ELF-1 (cell line): ENCODE measurements at regions not wholly inside any gene's neighbourhood (a gene's known extent, or its start where the extent isn't known, plus 50 kb on each side); places are given as distances from the start of the nearest gene placed in this dataset.

Source experiments
- DNase-seq: peaks from one replicate; pipeline ENCODE4 v3.0.0-alpha.2; 2016; ENCODE audit warnings: low read depth, low spot score

DNA sequence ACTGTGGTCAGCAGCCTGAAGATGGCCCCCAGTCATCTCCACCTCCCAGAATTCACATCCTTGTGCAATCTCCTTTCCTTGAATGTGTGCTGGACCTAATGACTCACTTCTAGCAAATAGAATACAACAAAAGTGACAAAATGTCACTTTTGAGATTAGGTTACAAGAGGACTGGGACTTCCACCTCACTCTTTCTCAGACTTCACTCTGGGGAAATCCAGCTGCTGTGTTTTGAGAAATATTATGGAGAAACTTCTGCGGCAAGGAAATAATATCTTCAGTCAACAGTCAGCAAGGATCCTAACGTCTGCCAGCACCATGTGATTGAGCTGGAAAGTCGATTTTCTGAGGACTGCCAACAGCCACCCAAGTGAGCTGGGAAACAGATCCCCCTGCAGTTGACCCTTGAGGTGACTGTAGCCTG, 70.5 kb upstream of the GADD45A start:
- no peak for DNase-seq

DNA sequence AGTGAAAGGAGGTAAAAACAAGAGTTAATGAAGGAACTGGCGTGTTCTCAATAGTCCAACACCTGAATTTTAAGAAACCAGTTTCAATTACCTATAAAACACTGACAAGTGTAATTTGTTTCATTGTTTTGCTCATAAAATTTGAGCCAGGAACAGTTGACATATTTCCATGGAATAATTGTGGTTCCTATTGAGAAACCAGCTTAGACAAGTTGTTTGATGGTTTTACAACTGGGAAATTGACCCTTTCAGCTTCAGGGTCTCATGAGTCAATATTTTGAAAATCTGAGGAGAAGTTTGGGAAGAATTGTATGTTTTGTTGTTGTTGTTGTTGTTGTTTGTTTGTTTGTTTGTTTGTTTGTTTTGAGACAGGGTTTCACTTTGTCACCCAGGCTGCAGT, 69.1 kb upstream of the GADD45A start:
- DNase-seq = no peak

DNA sequence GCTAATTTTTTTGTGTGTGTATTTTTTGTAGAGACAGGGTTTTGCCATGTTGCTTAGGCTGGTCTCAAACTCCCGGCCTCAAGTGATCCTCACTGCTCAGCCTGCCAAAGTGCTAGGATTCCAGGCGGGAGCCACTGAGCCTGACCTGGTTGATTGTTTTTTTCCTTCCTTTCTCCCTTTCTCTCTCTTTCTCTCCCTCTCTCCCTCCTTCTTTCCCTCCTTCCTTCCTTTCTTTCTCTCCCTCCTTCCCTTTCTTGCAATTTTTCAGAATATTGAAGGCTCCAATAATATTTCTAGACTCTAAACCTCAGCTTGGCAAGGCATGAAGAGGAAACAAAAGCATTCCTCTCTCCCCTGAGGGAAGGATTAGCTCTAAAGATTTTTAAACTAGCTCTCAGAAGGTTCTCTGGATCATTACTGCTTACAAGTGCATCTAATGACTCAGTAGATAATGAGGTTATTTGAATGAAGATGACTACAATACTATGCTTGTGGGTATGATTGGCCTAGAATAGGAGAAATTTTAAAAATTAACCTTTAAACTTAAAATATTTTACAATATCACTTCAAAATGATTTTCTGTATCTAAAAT, 68.5 kb upstream of the GADD45A start:
- no peak for DNase-seq

DNA sequence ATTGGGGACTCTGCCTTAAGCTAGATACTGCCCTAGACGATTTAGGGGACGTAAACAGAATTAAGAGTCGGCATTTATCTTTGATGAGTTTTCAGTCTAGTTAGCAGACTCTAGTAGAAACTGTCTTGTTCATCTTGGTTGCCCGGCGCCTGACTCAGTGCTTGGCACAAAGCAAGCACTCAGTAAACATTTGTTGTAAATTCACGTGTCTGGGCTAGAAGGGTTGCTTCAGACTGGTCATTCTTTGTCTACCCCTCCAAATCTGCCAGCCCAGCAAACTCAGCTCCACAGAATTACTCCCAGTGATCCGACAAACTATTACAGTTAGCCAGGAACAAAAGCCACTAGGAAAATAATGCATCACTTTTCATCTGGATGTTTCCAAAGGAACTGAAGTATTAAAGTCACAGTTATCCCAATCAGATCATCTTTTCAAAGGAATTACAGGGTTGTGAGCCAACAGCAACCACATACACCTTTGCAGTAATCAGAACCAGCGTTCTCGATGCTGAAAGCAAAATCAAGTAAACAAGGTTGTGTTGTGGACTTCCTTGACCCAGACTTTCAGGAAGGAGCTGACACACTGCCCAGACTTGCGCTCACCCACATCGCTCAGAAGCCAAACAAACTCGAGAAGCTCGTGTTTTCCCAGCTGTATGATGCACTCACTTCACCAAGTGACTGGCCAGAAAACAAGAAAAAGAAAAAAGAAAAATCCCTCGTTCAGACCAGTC, 66.5 kb upstream of the GADD45A start:
- DNase-seq = no peak

DNA sequence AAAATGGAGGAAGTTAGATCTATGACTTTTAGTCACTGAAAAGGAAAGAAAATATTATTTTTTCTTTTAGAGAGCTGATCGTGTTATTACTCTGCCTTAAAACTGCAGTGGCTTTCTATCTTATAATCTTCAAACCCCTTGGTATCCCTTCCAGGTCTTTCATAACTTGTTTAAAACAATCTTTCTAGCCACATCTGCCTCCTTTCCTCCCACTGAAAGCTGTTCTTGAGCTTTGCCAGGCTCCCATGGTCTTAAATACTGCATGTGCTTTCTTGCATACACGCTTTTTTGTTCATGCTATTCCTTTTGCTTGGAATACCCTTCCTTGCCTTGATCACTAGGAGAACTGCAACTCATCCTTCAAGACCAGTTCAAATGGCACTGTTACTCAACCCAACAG, 65.9 kb upstream of the GADD45A start:
- DNase-seq = no peak

DNA sequence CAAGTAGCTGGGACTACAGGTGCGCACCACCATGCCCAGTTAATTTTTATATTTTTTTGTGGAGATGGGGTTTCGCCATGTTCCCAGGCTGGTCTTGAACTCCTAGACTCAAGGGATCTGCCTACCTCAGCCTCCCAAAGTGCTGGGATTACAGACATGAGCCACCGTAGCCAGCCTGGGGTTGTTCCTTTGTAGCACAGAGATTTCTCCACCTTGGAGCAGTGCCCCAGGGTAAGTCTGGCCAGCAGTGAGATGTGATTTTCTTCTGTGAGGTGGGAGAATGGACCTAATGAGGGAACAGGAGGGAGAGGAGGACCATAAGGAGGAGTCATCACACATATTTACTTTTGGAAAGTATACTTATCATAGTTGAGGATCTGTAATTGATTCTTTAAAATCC, 61.1 kb upstream of the GADD45A start:
- no peak for DNase-seq

DNA sequence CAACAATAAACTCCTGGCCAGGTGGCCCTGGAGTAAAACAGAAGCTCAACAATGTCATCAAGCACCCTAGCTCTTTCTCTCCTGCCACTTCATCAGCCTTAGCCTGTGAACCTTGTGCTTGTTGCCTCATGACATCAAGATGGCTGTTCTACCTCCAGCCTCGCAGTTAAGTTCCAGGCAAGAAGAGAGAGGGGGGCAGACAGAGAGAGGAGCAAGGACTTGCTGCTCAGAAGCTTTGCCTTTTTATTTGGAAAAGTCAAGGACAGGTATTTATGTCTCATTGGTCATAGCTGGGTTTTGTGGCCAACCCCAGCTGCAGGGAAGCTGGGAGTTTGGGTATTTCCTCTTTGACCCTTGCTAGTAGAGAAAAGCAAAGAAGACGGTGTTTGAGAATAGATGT, 60.3 kb upstream of the GADD45A start:
- DNase-seq = no peak

DNA sequence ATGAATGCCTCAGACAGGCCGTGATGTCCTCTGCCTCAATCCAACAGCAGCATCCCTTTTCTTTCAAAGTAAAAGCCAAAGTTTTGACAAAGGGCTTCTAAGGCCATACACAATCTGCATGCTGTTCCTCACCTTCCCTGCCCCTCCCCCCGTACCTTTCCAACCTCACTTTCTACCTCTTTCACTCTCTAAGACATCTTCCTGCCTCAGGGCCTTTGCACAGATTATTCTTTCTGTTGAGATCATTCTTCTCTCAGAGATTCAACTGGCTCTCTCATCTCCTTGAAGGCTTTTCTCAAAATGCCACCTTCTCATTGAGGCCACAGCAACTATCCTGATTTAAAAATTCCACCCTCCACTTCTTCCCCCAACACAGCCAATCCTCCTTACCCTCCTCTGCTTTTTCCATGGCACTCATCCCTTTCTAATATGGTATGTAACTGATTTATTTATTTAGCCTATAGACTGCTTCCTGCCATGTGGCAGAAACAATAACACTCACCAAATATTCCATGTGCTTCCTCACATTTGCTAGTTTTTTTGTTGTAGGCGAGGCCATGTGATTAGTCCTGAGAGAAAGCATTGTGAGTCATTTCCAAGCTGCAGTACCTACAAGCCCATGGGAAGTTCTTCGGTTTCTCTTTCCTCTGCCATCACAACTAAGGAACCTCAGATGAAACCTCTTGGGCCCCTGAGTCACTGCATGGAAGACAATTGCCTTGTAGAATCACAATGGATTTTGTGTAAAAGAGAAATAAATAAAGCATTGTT, 58.7 kb upstream of the GADD45A start:
- DNase-seq = no peak

DNA sequence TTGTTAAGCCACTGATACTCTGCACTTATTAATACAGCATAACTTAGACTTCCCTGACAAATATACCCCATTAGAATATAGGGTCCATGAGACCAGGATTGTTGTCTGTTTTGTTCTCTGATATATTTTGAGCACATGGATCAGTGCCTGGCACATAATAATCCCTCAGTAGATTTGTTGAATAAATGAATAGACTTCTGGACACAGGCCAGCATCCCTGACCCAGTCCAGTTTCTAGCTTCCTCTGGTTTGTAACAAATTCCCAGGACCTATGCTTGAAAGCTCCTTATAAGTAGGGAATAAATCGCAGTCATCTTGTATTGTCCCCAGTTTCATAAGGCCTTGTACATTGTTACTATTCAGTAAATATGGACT, 58.2 kb upstream of the GADD45A start:
- DNase-seq = no peak

DNA sequence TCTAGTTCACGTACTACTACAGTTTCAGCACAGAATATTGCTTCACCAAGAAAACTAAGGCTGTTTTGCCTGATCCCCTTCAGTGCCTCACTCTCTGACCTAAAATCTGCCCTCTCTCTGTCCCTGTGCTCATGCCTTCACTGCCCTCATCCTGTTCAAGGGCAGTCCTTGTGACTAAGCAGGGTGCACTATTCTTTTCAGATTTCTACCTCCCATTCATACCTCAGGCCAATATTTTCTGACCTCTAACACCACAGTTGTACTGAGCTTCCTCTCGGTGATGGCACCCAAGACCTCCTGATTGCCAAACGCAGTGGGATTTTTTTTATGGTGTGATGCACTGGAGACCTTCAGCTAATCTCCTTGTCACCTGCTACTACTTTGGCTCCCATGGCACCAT, 57.7 kb upstream of the GADD45A start:
- DNase-seq = no peak

DNA sequence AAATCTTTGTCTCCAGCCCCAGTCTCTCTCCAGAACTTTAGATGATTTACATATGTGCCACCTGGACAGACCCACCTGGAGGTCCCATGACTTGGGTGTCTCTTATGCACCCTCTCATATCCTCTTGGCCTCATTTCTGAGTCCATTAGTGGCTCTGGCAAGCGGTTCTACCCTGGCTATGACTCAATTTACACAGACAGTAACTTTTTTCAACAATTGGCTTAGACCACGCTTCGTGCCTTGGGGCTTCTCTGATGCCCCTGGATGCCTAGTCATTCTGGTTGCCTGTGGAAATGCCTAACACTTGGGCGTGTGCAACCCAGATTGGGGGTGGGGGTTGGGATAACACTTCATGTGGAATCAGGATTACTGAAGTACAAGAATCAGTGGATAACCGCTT, 57.1 kb upstream of the GADD45A start:
- DNase-seq = no peak

DNA sequence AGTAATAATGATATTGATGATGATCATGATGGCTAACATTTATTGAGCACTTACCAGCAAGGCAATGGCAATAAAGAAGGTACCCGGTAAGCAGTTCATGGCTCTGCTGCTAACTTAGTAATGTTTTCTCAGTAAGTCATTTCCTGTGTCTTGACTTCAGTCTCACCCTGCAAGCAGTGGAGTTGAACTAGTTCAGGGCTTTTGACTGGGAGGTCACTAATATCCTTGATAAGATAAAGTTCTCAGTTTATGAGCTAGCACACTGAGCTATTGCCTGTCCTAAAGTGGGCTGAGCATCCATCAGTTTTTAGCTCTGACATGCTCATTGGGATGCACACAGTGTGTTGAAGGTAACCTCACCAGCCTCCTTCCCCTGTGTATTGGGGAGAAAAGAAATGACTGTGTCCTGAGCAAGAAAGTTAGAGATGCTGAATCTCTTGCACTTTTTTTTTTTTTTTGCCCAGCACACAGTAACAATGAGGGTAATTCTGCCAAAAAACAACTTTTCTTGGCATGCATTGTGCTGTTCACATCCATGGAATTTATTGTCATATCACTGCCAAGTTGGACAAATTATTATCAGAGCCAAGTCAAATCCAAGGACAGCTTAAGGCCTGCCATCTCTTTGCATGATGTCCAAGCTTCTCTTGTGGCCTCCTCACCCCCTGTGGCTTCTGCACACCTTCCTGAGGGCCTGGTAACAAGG, 55.5 kb upstream of the GADD45A start:
- DNase-seq = no peak

DNA sequence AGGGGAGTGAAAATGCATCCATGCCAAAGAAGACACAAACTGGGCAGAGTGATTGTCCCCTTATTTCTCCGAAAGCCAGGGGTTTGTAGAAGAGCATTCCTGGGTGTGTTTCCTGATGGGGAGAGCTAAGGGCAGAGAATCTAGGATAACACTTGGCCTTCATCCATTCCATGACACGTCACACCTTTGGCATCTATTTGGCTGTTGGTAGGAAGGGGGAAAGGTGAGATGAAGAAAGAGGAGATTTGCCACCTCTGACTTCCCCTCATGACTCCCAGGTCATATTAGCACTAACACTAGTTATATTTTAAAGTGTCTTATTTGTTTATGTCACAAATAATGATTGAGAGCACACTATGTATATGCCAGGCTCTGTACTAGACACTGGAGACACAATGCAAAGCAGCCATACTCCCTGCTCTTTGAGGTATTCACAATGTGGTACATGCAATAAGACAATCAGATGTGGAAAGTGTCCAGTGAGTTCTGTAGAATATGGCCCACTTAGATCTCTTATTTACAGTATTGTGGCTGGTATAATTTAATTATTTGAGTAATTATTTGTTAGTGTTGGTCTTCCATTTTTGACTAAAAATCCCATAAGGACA, 54.5 kb upstream of the GADD45A start:
- no peak for DNase-seq

DNA sequence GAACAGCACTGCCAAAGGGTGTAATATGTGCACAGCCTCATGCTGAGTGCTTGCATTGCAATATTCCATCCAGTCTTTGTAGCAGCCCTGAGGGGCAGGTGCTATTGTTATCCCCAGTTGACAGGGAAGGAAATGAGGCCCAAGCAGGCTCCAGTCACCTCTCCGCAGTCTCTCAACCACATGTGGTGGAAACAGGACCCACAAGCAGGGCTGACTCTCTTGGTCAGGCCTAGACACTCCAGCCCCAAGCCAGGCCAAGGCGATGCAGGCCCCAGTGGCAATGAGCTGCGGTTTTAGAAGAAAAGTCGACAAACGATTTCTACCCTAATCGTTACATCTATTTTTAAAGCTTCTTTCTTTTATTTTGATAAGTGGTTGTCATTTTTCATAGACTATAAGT, 52.6 kb upstream of the GADD45A start:
- DNase-seq = no peak

DNA sequence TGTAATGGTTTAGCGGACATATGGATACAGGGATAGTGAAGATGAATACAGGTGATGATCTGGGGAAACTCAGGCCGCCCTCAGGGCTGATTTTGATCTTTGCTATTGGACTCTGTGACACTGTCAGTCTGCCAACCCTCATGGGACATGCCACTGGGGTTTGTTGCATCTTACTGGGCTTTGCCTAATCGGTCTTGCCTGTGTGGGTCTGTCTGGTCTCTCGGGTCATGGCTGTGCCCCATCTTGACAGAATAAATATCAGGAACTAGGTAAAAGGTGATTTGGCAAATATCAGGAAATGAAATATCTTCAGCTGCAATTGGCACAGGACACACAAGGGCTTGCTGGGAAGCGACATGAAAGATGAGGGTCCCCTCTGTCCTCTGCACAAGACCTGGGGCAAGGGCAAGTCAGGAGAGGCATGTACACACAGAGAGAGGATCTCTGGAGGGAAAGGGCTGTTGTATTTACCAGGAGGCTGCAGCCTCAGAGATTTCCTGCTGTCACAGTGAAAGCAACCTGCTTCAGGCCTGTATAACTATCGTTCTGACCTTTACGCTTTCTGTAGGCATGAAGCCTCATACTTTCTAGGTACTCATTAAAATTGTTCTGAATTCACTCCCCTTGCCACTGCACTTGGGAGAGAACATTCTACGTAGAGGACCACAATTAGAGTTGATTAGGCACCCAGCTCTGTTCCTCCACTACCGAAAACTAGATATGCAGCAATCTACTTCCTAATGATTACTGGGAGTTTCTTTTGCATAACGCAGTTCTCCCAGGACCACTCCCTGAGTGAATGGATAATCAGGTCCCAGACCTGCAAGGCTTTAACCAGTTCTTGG, 52.0 kb upstream of the GADD45A start:
- DNase-seq = no peak

DNA sequence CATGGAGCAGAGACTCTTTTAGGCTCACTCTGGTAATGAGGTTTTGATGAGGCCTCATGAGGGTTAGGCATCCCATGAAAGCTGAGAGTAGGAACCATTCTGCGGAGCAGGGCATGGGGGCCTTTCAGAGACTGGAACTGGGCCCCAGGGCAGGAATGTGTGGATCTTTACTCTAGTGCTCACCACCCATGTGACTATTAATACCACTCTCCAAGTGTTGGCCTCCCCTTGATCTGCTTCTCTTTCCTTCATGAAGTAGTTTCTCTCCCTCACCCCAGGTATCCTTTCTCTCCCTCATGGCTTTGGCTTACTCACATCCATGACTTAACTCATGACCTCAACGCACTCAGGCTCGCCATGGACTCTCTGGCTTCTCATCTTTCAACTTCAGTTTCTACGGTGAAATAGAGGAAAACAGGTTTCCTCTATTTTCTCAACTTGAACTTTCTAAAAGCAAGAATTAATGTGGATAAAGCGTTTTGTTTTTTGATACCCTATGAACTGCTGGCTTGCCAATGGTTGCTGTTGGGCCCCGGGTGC, 50.5 kb upstream of the GADD45A start:
- peak; percentile 24 for DNase-seq

DNA sequence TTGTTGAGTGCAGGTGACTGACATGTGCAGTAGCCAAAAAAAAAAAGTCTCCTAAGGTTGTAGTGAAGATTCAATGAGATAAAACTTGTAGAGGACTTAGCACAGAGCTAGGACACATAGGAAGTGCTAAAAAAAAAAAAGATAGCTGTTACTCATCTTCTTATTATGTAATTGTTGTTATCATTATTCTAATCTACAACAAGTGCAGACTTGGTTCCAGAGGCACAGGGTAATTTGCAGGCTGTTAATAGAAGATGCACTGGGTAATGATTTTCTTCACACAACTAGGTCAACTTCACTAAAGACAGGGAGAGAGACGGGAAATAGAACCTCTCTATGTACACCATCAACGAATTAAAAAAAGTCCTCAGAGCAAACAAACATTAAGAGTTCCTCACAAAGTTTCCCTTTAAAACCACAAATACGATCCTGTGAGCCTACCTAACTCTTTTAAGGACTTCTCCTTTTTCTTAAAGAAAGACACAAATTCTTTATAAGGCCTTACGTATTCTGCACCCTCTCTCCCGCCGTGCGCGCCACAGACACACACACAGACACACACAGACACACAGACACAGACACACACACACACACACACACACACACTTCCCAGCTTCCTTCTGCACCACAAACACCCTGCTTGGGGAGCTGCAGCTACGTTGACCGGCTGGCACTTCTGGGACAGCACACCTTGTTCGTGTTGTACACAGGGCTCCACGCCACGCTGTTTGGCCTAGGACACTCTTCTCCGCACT, 49.8 kb upstream of the GADD45A start:
- DNase-seq = no peak
